ENCODE measurements at regions not wholly inside any gene's neighbourhood (a gene's known extent, or its start where the extent isn't known, plus 50 kb on each side); places are given as distances from the start of the nearest gene placed in this dataset.
A peak's percentile ranks its signal among the peaks of the same experiment; 100 is the strongest.
"Not testable (repeated sequence)": the region's sequence is repeated elsewhere in the genome, so short reads cannot be mapped to it uniquely, and the experiment has no call there.

GRCh38 chr11:112610494-112610893 is 349.8 kb upstream of the PLET1 start:
- intact Hi-C loops (cut with DNase I), result no loop called here
- DNase-seq, result no peak

GRCh38 chr11:112610996-112611750 is 350.0 kb upstream of the NCAM1 start:
- no peak for DNase-seq
- intact Hi-C loops (cut with DNase I), result no loop called here

- intact Hi-C loops (cut with DNase I), result no loop called here
- no peak for DNase-seq
These were observed 349.4 kb upstream of the NCAM1 start for GRCh38 chr11:112611771-112612170.

- intact Hi-C loops (cut with DNase I), result no loop called here
- DNase-seq, result peak in 1 of 10 donors; percentile 87
These were observed 348.9 kb upstream of the NCAM1 start for GRCh38 chr11:112612250-112612849.

GRCh38 chr11:112613051-112613972 is 347.9 kb upstream of the NCAM1 start:
- intact Hi-C loops (cut with DNase I), result no loop called here

GRCh38 chr11:112614605-112615004 is 346.6 kb upstream of the NCAM1 start:
- DNase-seq, result no peak
- intact Hi-C loops (cut with DNase I), result no loop called here

More at GRCh38 chr11:112613051-112613972, 347.9 kb upstream of the NCAM1 start:
- DNase-seq, result peak in 3 of 10 donors; percentile 23 to 80 (median 71)

- intact Hi-C loops (cut with DNase I), result no loop called here
- DNase-seq, result no peak
These were observed 346.0 kb upstream of the NCAM1 start for GRCh38 chr11:112615238-112615637.

GRCh38 chr11:112615891-112616290 is 345.3 kb upstream of the NCAM1 start:
- intact Hi-C loops (cut with DNase I), result no loop called here
- DNase-seq, result no peak

- intact Hi-C loops (cut with DNase I), result no loop called here
These were observed 344.7 kb upstream of the NCAM1 start for GRCh38 chr11:112616327-112617097.

GRCh38 chr11:112617098-112617425 is 344.2 kb upstream of the NCAM1 start:
- DNase-seq, result no peak
- intact Hi-C loops (cut with DNase I), result no loop called here

More at GRCh38 chr11:112616327-112617097, 344.7 kb upstream of the NCAM1 start:
- no peak for DNase-seq

- intact Hi-C loops (cut with DNase I), result no loop called here
- peak in 1 of 10 donors; percentile 63 for DNase-seq
These were observed 343.0 kb upstream of the NCAM1 start for GRCh38 chr11:112617977-112618826.

- DNase-seq, result no peak
- intact Hi-C loops (cut with DNase I), result no loop called here
These were observed 342.1 kb upstream of the NCAM1 start for GRCh38 chr11:112619106-112619505.

- intact Hi-C loops (cut with DNase I), result no loop called here
- DNase-seq, result no peak
These were observed 340.4 kb upstream of the NCAM1 start for GRCh38 chr11:112620621-112621394.

GRCh38 chr11:112623057-112623456 is 338.2 kb upstream of the NCAM1 start:
- no peak for DNase-seq
- intact Hi-C loops (cut with DNase I), result no loop called here

GRCh38 chr11:112624431-112624830 is 336.8 kb upstream of the NCAM1 start:
- intact Hi-C loops (cut with DNase I), result no loop called here
- no peak for DNase-seq

GRCh38 chr11:112624971-112625370 is 336.2 kb upstream of the NCAM1 start:
- DNase-seq; intact Hi-C loops (cut with DNase I): not testable (repeated sequence)

- DNase-seq, result no peak
- intact Hi-C loops (cut with DNase I), result no loop called here
These were observed 335.4 kb upstream of the NCAM1 start for GRCh38 chr11:112625814-112626213.

GRCh38 chr11:112626731-112627130 is 334.5 kb upstream of the NCAM1 start:
- intact Hi-C loops (cut with DNase I), result no loop called here
- DNase-seq, result no peak

GRCh38 chr11:112627588-112628045 is 333.6 kb upstream of the NCAM1 start:
- intact Hi-C loops (cut with DNase I), result no loop called here
- no peak for DNase-seq
